ENCODE measurements at regions not wholly inside any gene's neighbourhood (a gene's known extent, or its start where the extent isn't known, plus 50 kb on each side); places are given as distances from the start of the nearest gene placed in this dataset.
"Not testable (repeated sequence)": the region's sequence is repeated elsewhere in the genome, so short reads cannot be mapped to it uniquely, and the experiment has no call there.

DNA sequence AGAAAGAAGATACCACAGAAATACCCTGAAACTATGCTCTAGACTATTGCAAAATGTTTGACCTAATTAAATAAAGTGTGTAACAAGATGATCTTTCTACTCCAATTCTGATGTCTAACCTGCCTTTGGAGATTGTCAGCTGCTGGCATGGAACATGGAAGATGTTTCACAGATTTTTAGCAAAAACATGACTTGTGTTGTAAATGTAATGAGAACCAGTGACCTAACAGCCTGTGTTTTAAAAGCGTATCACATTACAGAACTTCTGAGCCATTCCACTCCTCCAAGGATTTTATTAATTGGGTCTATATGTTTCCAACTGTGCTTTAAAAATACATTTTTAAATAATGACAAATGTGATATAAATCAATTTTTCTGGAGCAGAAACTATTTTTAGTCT is 526.3 kb upstream of the SEMA3D start:
- H3K4me3 ChIP-seq (ENCODE audit: low read length), result no peak overlapping the region
- DNase-seq (ENCODE audit: low read depth, low spot score), result no peak

DNA sequence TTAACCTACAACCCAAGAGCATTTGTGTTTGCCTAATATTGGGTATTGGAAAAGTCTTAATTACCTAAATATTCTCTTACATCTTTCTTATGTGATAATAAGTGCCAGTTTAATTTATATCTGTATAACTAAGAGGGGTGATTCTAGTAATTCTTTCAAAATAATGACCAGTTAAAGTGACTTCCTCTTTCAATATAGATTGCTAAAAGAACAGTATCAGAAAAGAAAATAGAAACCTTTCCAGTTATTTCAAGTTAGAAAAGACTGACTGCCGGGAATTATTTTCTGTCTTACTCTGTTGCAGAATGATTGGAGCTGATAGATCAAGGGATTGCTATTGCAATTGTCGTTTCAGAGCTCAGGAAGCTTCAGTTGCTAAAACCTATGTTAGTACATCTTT is 525.0 kb upstream of the SEMA3D start:
- DNase-seq (ENCODE audit: low read depth, low spot score), result no peak
- no peak overlapping the region for H3K4me3 ChIP-seq (ENCODE audit: low read length)

DNA sequence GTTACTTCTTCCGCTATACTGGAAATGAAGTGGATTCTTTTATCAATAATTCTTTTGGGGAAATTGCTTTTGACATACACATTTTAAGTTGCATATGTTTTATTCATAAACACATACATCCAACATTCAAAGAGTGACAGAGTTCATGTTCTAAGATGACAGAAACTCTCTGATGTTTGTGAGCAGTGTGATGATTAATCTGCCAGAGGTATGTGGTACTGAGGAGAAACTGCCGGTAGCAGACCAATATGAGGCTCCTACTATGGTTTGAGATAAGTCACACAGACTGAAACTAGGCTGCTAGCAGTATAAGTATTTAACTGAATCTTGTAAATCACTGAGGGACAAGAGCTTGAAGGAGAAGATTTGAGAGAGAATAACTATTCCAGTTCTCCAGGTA is 524.1 kb upstream of the SEMA3D start:
- no peak for DNase-seq (ENCODE audit: low read depth, low spot score)
- H3K4me3 ChIP-seq (ENCODE audit: low read length), result no peak overlapping the region

DNA sequence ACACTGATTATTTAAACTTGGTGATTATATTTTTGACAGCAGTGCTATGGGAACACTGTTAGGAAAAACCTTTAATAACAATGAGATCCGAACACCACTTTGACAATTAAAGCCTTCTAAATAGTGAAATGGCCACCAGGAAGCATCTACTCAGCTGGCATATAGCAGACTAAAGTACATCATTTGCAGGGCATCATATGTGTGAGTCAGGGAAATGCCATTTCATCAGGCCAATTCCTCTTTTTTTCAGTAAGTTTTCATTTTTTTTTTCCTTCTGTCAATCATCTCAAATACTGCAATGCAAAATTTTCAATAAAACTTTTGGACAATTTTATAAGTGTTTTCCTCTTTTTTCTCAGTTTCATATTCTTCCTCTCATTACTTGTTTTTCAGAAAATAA is 521.4 kb upstream of the SEMA3D start:
- no peak overlapping the region for H3K4me3 ChIP-seq (ENCODE audit: low read length)
- no peak for DNase-seq (ENCODE audit: low read depth, low spot score)

DNA sequence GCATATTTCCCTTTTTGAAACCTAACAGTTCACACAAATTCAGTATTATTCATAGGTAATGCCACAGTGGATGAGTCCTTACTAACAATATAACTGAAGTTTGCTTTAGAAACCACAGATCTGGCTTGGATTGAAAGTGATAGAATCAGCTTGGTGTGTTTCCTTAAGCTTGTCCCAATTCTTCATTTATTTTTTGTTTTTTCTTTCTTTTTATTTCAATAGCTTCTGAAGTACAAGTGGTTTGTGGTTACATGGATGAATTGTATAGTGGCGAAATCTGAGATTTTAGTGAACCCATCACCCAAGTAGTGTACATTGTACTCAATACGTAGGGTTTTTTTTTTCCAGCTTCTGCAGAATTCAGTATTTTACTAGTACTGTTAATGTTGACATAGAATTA is 518.2 kb upstream of the SEMA3D start:
- no peak for DNase-seq (ENCODE audit: low read depth, low spot score)
- no peak overlapping the region for H3K4me3 ChIP-seq (ENCODE audit: low read length)

DNA sequence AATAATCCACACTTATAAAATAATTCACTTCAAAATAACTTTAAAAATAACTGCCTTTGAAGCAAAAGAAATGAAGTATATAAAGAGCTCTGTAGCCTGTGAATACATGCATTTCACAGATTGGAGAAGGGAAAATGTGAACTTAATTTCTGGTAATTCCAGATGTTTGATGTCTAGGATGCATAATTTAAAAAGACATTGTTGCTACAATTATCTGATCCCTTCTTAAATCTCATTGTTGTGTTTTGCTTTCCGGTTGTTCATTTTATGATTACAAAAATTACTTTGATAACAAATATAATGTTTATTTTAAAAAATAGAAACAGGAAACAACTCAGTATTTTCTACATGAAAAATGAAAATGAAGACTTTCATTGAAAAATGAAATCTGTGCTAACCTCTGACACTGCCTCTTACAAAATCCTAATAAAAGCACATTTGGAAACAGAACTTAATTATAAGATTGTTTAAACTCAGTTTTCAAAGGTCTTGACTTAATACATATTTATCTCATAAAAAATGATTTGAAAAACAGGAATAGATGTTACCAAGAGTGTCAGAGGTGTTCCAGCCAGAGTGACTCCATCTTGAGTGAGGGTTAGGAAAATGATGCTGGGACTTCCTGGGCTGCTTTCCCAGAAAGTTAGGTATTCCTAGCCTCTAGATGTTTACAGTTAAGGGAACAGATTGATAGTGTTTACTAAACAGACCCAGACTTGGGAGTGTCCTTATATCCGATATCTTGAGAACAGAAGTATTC is 516.6 kb upstream of the SEMA3D start:
- no peak overlapping the region for H3K4me3 ChIP-seq (ENCODE audit: low read length)
- DNase-seq (ENCODE audit: low read depth, low spot score), result no peak

DNA sequence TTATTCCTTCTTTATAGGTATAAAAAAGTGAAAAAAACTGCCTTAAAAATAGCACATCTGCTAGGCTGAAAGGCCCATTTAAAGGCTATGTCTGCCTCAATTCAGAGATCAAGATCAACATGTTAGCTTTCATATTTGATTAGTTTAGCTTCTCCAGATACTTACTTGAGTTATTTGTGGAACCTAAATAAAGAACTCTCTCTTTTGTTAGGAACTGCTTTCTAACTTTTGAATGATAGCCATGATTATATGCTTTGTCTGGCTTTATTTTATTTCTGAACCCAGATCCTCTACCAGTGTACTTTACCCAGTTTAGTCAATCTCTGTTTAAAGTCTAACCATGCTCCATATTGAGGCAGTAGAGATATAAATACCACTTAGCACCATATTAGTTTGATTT is 515.5 kb upstream of the SEMA3D start:
- no peak for DNase-seq (ENCODE audit: low read depth, low spot score)
- H3K4me3 ChIP-seq (ENCODE audit: low read length), result no peak overlapping the region

DNA sequence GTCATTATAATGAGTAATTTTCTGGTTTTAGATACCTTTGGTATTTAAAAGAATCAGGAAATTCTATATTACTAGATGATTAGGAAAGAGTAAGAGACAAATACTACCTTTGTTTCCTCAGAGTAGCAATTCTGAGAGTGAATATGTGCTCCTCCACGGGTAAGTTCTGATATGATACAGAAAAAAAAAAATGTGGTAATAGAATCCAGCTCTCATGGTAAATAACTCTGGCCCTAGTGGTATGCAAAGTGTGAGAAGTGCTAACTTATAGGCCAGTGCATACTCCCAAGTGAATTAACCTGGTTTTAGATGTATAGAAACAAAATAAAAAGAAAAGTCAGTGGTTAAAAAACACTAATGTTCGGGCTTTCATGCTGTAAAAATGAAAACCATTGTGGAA is 512.6 kb upstream of the SEMA3D start:
- DNase-seq (ENCODE audit: low read depth, low spot score), result no peak
- no peak overlapping the region for H3K4me3 ChIP-seq (ENCODE audit: low read length)

DNA sequence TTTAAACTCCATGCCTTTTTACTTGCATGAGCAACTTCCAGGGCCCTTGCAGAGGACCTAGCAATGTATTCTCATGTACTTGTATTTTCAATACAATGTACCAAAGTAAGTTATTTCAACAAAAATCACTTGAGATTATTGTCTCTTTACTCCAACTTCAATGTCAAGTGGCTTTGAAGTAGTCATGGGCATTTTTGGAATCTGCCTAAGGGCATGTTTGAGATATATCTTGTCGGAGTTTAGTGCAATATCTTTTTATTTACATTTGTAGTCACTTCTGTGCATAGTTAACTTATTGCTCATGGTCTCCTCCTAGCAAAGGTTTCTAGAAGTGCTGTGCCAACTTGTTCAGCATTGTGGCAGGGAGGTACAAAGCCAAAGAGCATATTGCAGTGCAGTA is 508.7 kb upstream of the SEMA3D start:
- H3K4me3 ChIP-seq (ENCODE audit: low read length), result no peak overlapping the region
- no peak for DNase-seq (ENCODE audit: low read depth, low spot score)

DNA sequence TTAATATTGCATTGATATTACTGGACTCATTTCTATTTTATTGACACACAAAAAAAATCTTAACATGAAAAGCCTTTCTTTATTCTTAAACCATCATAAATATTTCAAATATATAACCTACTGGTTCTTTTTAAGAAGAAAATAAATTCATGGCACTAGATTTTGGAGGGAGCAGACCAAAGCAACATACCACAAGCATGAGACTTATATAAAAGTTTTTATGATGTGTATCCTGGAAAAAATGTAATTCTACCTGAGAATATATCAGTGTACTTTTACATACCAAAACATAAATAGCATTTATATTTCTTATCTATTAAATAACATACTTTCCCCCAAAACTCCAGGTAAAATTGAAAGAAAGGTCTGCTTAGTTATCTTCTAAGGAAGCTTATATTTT is 508.2 kb upstream of the SEMA3D start:
- no peak overlapping the region for H3K4me3 ChIP-seq (ENCODE audit: low read length)
- DNase-seq (ENCODE audit: low read depth, low spot score), result no peak

DNA sequence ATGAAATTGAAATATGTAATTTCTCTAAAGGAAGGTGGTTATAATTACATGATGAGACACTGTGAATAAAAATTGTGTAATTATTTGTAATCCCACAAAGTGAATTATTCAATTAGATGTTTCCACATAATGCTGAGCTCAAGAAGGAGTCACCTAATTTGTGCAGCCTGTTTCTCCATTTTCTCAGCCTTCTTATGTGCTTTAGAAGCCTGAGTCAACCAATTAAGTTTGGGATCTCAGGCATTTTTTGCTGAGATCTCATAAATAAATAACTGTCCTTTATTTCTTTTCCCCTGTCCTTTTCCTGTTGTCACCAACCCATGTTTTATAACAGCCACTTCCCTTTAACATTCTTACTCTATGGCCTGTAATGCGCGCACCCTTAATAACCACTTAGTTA is 506.5 kb upstream of the SEMA3D start:
- DNase-seq (ENCODE audit: low read depth, low spot score), result no peak
- no peak overlapping the region for H3K4me3 ChIP-seq (ENCODE audit: low read length)

DNA sequence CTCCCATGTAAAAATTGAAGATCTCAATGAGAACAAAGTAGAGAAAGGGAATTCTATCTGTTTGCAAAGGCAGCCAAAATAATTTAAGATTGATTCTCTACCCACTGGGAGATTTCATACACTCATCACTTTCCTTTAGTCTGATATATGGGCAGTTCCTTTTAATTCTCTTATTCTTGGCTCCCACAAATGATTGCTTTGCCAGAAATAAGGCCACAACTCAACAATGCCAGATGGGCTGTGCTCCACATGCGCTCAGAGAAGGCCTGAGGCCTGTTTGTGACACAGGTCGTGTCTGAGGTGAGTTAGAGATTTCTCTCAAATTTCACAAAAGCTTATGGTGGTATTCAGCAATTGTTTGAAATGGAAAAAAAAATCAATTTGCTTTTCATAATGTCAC is 501.9 kb upstream of the SEMA3D start:
- no peak for DNase-seq (ENCODE audit: low read depth, low spot score)
- H3K4me3 ChIP-seq (ENCODE audit: low read length), result no peak overlapping the region

DNA sequence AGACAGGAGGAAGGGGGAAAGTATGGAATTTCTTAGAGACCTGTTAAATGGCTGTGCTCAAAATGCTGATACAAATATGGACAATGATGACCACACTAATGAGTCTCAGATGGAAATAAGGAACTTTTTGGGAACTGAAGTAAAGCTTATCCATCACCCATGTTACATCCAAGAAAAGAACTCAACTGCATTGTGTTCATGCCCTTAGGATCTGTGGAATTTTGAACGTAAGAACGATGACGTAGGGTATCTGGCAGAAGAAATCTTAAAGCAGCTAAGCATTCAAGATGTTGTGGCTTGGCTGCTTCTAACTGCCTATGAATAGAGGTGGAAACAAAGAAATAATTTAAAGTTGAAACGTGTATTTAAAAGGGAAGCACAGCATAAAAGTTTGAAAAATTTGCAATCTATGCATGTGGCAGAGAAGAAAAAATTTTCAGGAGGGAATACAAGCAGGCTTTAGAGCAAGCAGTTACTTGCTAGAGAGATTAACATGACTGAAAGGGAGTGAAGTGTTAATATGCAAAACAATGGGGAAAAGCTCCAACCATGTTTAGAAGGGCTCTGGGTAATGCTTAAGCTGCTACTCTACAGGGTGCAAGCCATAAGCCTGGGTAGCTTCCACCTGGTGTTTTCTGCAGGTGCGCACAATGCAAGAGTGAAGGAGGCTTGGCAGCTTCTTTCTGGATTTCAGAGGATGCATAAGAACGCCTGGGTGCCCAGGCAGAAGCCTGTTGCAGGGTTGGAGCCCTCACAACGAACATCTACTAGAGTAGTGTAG is 499.7 kb upstream of the SEMA3D start:
- no peak for DNase-seq (ENCODE audit: low read depth, low spot score)
- no peak overlapping the region for H3K4me3 ChIP-seq (ENCODE audit: low read length)

DNA sequence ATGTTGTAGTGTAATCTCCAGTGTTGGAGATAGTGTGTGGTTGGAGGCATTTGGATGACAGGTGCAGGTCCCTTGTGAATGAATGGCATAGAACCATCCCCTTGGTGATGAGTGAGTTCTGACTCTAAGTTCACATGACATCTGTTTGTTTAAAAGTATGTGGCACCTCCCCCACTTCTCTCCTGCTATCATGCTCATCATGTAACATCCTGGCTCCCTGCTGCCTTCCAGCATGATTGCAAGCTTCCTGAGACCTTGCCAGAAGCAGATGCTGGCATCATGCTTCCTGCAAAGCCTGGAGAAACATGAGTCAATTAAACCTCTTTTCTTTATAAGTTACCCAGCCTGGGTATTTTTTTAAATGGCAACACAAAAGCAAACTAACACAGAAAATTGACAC is 499.0 kb upstream of the SEMA3D start:
- DNase-seq (ENCODE audit: low read depth, low spot score), result no peak
- no peak overlapping the region for H3K4me3 ChIP-seq (ENCODE audit: low read length)

DNA sequence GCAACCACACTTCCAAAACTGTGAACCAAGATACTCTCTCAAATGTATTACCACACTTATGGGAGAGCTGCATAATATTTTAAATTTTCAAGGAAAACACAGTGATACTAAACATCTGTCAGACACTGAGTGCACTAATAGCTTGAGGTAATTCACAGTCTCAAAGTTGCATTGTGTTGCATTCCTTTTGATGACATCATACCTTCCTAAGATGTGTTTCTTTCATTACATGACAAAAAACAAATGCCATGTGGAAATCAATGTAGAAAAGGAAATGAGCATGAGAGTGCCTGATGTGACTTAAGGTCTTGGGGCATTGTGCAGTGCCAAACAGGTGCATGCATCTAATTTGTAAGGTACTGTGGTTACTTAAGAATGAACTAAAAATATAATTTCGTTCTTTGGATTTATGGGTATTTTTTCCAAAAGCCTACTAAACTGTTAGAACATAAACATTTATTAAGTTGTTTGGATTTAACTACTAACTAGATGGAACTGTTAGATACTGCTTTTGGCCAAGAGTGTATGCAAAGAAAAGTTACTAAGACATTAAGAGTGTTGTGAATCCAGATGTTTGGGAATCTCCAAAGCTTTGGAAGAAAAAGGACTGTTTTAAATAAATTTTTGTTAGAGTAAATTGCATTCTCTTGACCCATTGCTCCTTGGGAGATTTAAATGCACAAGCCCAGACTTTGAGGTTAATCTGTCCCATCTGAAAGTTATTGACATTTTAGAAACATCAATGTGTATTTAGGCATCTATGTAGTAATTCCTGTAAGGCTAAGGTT is 496.2 kb upstream of the SEMA3D start:
- no peak overlapping the region for H3K4me3 ChIP-seq (ENCODE audit: low read length)
- DNase-seq (ENCODE audit: low read depth, low spot score), result no peak

DNA sequence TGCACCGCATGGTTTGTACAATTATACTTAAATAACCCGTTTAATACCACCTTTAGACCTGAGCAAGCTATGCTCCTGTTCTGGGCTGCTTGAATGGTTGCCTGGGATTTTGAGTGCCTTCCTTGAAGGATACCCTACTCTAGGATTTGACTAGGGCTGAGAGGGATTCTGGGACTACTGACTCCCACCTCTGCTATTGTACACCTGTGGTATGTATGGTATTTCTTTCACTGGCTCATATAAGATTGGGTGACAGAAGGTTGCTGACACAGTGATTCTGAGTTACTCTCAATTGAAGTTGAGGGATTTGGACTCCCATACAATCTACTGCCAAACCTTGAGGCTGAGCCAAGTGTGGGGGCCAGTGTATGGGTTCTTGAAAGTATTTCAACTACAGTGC is 494.4 kb upstream of the SEMA3D start:
- no peak overlapping the region for H3K4me3 ChIP-seq (ENCODE audit: low read length)
- no peak for DNase-seq (ENCODE audit: low read depth, low spot score)

DNA sequence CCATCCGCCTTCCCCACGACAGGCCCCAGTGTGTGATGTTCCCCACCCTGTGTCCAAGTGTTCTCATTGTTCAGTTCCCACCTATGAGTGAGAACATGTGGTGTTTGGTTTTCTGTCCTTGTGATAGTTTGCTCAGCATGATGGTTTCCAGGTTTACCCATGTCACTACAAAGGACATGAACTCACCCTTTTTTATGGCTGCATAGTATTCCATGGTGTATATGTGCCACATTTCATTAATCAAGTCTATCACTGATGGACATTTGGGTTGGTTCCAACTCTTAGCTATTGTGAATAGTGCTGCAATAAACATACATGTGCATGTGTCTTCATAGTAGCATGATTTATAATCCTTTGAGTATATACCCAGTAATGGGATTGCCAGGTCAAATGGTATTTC is 488.2 kb upstream of the SEMA3D start:
- H3K4me3 ChIP-seq (ENCODE audit: low read length), result not testable (repeated sequence)

DNA sequence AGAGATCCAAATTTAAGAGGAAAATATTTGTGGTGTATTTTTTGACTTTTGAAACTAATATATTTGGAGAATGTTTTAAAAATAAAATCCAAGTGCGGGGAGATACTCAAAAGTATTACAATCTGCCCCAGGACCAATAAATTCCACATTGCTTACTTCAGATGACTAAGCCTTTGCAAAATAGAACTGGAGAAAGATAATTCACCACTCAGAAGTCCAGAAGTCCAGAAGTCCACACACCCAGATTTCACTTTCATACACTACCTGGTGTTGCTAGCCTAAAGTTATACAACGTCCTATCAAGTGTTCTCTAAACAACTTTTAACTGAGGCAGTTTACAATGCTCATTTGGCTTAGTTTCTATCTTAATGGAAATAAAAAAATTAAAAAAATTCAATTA is 487.0 kb upstream of the SEMA3D start:
- no peak for DNase-seq (ENCODE audit: low read depth, low spot score)
- H3K4me3 ChIP-seq (ENCODE audit: low read length), result no peak overlapping the region

More for the DNA sequence above, 488.2 kb upstream of the SEMA3D start:
- not testable (repeated sequence) for DNase-seq (ENCODE audit: low read depth, low spot score)

DNA sequence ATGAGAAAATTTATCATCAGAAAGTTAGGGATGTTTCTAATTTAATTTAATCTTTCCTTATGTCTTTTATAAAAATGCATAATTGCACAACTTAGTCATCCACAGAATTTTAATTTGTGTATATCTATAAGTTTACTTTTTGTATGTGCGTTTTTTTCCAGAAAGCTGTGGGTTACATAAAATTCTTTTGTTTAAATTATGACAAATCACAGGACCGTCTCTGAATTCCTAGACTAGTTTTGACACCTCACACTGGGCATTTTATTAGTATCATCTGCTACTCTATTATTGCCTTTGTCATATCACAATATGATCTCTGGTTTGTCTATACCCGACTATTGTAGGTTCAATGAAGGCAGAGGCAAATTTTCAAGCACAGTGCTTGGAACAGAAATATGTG is 482.4 kb upstream of the SEMA3D start:
- DNase-seq (ENCODE audit: low read depth, low spot score), result no peak
- no peak overlapping the region for H3K4me3 ChIP-seq (ENCODE audit: low read length)

DNA sequence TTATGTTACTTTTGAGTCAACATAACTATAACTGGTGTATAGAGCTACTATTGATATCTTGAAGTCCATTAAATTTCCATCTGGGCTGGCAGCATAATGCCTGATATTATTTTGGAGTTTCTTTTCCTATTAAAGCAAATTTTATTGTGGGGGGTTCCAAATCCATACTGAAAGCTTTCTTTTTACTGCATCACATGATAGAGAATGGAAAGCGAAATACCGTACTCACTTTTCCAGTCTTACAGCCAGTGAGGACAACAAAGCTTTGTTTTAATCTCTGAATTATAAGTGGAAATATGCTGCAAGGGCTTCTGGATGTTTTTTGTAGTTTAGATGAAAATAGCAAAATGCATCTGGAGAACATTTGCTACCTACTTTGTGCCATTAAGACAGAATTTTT is 477.5 kb upstream of the SEMA3D start:
- DNase-seq (ENCODE audit: low read depth, low spot score), result no peak
- no peak overlapping the region for H3K4me3 ChIP-seq (ENCODE audit: low read length)
